Left lung (tissue), 4 donors: ENCODE measurements at regions not wholly inside any gene's neighbourhood (a gene's known extent, or its start where the extent isn't known, plus 50 kb on each side); places are given as distances from the start of the nearest gene placed in this dataset.

Experiments
- ATAC-seq: fragments of 200-7000 bp; cut with Tn5 transposase; one replicate; pipeline ENCODE4 v1.9.1; 2020; ENCODE audit warnings: moderate library complexity
- DNase-seq, 4 donors: peaks; one replicate each; pipeline ENCODE4 v3.0.0-alpha.2; 2013 to 2020
- H3K27ac ChIP-seq, 2 donors: fragments of 200-600 bp; sonication (generic) in 1 of 2; one replicate each; pipeline versions ENCODE4 v1.5.0 to v1.8.0; 2020 to 2021
- H3K27me3 ChIP-seq, 2 donors: fragments of 200-600 bp; sonication (generic) in 1 of 2; one replicate each; pipeline versions ENCODE4 v1.5.0 to v1.8.0; 2020 to 2021
- H3K36me3 ChIP-seq, 2 donors: fragments of 200-600 bp; sonication (generic) in 1 of 2; one replicate each; pipeline versions ENCODE4 v1.5.0 to v1.8.0; 2020 to 2021
- H3K4me1 ChIP-seq, 2 donors: fragments of 200-600 bp; one replicate each; pipeline ENCODE4 v1.8.0; 2021
- H3K4me3 ChIP-seq, 2 donors: fragments of 200-600 bp; sonication (generic) in 1 of 2; one replicate each; pipeline versions ENCODE4 v1.5.0 to v1.8.0; 2020 to 2021; ENCODE audit warnings: mild to moderate bottlenecking in 1 of 2
- H3K9me3 ChIP-seq, 2 donors: fragments of 200-600 bp; sonication (generic) in 1 of 2; one replicate each; pipeline versions ENCODE4 v1.5.0 to v1.8.0; 2020 to 2021
- CTCF ChIP-seq, 2 donors: fragments of 200-600 bp; sonication (generic) in 1 of 2; IDR thresholded peaks; one replicate each; pipeline versions ENCODE4 v1.5.0 to v1.8.0; 2021; ENCODE audit warnings: antibody characterized with exemption in 2 of 2
- intact Hi-C, 2 donors: fragments of 100-400 bp; cut with DNase I; formaldehyde crosslinking; loops; one replicate each; pipeline versions ENCODE4 v1.11.2 to v1.14.2; 2022
- donor health status: DM: no; HTN: yes; CAD: no.
- donor health status: DM: no; HTN: no; CAD: no.

DNA sequence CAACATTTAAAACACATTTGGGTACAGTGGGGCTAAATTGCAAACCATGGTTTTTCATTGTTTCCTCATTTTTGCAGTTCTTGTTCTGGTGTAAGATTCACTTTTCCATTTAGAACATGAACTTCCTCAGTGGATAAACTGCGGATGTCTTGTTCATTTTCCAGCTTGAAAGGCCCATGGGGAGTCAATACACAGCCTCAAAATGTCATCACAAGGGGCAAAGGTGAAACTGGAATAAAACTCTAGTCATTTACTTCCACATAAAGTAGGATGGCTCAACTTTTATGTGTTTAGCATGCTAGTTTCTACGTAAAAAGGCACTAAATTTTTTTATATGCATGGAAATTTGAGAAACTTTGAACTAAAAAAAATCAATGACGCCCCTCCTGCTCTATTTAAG, 718.8 kb downstream of the TLR4 start:
- no peak for TF ChIP-seq CTCF (IDR thresholded peaks at IDR 0.05)
- no peak for ATAC-seq
- intact Hi-C loops: no loop called here
- Histone ChIP-seq H3K4me3 (no peak overlapping the region), H3K36me3 (no peaks in the 10 kb centered on the region), H3K9me3 (no peaks in the 10 kb centered on the region), H3K4me1 (no peaks in the 10 kb centered on the region), H3K27ac (no peak overlapping the region), H3K27me3 (no peaks in the 10 kb centered on the region)
- DNase-seq: no peak

GRCh38 chr9:118423721-118424120, 719.5 kb downstream of the TLR4 start:
- Histone ChIP-seq H3K9me3 (no peaks in the 10 kb centered on the region), H3K36me3 (no peaks in the 10 kb centered on the region), H3K4me1 (no peaks in the 10 kb centered on the region), H3K27ac (no peak overlapping the region), H3K27me3 (no peaks in the 10 kb centered on the region), H3K4me3 (no peak overlapping the region)
- no peak for DNase-seq
- no peak for TF ChIP-seq CTCF (IDR thresholded peaks at IDR 0.05)
- intact Hi-C loops: no loop called here
- ATAC-seq: no peak

GRCh38 chr9:118426772-118427171, 722.6 kb downstream of the TLR4 start:
- TF ChIP-seq CTCF (IDR thresholded peaks at IDR 0.05): no peak
- Histone ChIP-seq H3K27me3 (no peaks in the 10 kb centered on the region), H3K27ac (no peak overlapping the region), H3K36me3 (no peaks in the 10 kb centered on the region), H3K9me3 (no peaks in the 10 kb centered on the region), H3K4me1 (no peaks in the 10 kb centered on the region), H3K4me3 (no peak overlapping the region)
- DNase-seq (no peak), ATAC-seq (no peak)
- intact Hi-C loops: no loop called here

DNA sequence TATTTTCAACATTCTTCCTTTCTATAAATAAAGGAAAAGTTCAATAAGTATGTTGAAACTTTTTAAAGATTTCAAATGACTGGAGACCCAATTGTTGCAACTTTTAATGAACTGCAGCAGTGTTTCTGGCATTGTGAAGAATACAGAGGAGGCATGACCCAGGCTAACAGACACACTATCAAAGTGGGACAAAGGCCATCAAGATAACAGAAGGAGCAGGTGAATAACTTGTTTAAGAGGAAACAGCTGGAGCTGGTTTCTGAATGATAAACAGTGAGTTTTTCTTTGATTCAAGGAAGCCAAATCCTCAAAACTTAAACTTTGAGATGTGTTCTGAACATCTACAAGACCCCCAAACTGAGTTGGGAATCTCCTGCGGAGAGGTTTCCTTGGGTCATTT, 734.6 kb downstream of the TLR4 start:
- Histone ChIP-seq H3K36me3 (no peaks in the 10 kb centered on the region), H3K4me3 (no peak overlapping the region), H3K27ac (no peak overlapping the region), H3K9me3 (no peaks in the 10 kb centered on the region), H3K27me3 (no peaks in the 10 kb centered on the region), H3K4me1 (no peaks in the 10 kb centered on the region)
- intact Hi-C loops: no loop called here
- DNase-seq (no peak), ATAC-seq (no peak)
- TF ChIP-seq CTCF (IDR thresholded peaks at IDR 0.05): no peak

- Histone ChIP-seq H3K36me3 (no peaks in the 10 kb centered on the region), H3K27me3 (no peaks in the 10 kb centered on the region), H3K27ac (no peak overlapping the region), H3K9me3 (no peaks in the 10 kb centered on the region), H3K4me3 (no peak overlapping the region), H3K4me1 (no peaks in the 10 kb centered on the region)
- intact Hi-C loops: no loop called here
- no peak for TF ChIP-seq CTCF (IDR thresholded peaks at IDR 0.05)
- DNase-seq (no peak), ATAC-seq (no peak)
Measured at GRCh38 chr9:118439441-118439840, 735.2 kb downstream of the TLR4 start.
